CD1c-positive myeloid dendritic cell (primary cell): ENCODE measurements at regions not wholly inside any gene's neighbourhood (a gene's known extent, or its start where the extent isn't known, plus 50 kb on each side); places are given as distances from the start of the nearest gene placed in this dataset.

Source experiments
- DNase-seq: peaks from one replicate; pipeline ENCODE4 v3.0.0-alpha.2; 2016; ENCODE audit errors: extremely low spot score

DNA sequence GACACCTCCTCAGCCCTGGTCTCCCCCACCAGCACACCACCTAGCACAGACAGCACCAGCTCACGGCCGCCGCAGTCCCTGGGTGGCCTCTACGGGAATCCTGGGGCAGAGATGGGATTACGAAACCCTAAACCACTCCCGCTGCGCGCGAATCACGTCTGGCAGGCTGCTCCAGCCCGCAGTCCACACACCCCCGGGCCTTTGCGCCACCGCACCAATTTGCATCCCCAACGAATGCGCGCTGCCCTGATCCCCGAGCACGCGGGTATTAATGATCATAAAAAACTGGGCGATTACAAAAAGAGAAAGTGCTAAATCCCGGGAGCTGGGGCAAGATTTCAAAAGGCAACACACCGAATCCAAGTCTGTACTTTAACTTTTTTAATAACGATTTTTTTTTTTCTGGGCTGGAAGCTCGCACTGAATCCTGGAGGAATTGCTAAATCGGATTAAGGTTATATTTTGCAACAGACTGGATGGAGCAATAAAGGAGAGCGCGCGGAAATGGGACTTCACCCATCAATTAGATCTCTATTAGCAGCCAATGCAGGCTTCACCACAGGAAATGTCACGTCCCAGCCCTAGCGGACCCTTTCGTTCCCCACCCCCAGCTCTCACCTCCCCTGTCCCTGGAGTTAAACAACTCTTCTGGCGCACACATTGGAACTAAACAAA is 69.8 kb upstream of the TMEM33 start:
- DNase-seq: no peak

DNA sequence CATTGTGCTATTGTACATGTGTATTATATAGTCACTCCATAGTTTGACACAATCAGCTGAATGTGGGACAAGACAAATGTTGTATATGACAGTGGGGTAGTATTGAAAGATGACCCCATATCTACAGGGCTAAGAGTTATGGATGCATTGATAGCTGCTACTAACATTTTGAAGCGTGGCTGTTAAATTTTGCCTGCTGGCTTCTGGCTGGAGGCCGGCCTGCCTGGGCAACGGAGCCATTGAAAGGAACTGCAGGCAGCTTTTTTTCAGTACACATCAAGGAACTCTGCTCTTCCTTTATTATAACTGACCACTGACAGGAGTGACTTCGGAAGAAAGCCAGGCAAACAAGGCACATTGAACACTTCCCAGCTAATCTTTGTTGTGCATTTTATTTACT is 76.1 kb upstream of the TMEM33 start:
- DNase-seq: no peak

DNA sequence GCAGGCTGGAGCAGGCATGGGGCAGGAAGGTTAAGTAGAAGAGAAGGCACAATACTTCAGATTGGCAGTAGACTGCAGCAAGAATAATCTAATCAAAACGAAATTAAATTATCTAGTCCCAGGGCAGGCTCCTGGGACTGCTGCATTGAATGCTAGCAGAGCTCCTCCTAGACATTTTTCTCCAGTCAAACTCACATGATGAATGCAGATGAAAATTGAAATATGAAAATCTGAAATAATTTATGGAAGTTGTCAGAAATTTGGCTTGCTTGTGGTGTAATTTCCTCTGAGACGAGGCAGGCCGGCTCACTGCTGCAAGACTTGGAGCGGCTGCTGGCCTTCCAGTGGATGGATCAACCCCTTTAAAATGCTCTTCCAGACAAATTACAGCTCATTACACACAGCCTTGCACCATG is 78.0 kb upstream of the TMEM33 start:
- no peak for DNase-seq

DNA sequence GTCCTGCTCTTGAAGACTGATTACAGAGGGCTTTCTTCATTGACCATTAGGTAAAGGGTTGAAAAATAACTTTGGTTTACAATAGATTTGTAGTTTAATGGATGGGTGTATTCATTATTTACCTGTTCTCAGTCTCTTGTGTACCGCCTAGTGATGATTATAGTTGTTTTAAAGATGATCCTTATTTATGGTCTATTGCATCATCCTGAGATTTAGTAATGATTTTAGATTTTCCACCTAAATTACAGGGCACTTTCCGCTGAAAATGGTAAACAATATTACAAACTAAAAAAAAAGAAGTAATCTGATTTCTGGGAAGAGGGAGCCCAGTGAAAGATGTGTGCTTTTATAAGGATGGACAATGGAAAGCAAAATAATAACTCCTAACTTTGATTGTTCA is 78.4 kb upstream of the TMEM33 start:
- no peak for DNase-seq

DNA sequence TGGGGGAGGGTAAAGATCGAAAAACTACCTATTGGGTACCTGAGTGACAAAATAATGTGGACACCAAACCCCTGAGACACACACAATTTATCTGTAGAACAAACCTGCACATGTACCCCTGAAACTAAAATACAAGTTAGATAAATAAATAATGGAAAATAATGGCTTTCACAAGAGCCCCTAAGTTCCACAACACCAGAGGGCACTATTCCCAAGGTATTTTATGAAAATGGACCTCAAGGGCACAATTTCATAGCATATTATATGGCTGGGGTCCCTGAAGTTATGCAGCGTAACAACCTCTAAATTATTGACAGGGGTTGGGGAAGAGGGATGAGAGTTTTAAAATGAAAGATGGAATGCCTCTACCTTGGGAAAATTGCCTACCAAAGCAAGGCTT is 81.3 kb upstream of the TMEM33 start:
- DNase-seq: no peak

DNA sequence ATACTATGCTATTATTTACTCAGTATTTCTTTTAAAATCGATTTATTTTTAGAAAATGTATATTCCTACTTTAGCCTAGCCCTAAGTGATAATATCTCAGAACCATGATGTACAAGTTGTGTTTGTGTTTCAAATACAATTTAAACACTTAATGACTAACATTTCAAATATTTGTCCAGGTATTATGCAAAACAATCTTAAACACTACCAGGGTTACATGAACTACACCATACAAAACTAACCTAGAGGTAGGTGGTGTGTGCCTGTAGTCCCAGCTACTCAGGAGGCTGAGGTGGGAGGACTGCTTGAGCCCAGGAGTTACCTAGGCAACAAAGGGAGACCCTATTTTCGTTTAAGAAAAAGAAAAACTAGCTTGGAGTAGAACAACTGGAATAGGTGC is 83.0 kb upstream of the TMEM33 start:
- no peak for DNase-seq

DNA sequence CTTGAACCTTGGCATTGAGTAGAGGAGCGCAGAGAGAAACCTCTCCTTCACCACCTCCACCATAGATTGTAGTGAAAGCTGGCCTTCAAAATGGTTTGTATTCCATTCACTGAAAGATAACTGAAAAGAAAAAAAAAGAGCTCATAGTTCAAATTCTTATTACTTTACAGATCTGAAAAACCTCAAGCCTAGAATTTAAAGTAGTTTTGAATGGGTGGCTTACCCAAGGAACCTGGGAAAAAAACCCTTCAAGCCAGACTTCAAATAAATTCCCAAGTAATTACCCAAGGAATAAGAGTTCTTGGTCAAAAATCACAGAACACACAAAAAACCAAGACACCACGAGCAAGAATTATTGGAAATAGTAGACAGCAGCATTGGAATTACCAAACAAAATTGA is 83.6 kb upstream of the TMEM33 start:
- DNase-seq: no peak

DNA sequence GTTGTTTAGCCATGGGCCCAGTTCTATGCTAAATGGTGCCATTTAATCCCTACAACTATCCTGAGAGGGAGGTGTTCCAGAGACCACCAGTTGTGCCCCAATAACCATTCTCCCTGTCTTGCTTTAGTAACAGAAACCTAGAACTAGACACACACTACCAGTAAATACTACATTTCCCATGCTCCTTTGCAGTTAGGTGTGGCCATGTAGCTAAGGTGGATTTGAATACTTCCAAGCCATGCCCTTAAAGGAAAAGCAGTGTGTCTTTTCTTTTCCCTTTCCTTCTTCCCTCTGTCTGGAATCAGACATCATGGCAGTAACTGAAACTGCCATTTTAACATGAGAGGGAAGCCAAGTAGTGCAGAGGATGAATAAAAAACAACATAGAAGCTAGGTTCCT is 90.9 kb upstream of the TMEM33 start:
- no peak for DNase-seq

DNA sequence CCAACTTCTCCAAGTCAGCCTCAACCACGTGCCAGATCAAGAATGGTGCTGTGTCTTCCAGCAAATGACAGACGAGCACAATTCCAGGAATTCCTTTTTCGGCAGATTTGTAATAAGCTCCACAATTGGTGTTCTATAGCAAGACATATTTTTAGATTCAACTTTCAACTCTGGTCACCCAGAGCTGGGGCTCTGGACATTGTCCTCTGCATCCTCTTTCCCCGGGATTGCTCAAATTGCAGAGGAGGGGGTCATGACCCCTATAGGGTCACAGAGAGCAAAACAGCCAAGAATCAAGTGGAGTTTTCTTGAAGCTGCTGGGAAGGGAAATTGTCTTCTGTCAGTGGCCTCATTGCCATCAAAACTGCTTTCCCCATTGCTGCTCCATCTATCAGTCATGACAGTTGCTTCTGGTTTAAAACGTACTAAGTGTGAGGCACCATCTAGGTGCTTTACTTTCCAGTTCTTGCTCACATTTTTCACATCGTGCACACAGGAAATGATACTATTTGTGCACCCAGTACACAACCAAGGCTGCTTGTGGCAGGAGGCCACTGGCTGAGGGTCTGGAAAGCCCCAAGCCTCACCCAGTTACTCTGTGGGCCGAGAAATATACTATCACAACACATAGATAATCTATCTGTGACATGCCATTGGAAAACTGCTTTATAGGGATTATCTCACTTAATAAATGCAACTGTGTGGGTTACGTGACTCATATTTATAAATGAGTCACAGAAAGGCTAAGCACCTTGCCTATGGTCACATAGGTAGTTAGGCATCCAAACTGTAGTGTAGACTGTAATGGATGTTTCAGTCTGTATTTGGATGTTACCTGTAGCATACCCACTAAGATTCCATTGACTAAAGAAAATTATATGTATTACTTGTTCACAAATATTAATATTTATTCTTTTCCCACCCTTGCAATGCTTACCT is 91.7 kb upstream of the PHOX2B start:
- no peak for DNase-seq

DNA sequence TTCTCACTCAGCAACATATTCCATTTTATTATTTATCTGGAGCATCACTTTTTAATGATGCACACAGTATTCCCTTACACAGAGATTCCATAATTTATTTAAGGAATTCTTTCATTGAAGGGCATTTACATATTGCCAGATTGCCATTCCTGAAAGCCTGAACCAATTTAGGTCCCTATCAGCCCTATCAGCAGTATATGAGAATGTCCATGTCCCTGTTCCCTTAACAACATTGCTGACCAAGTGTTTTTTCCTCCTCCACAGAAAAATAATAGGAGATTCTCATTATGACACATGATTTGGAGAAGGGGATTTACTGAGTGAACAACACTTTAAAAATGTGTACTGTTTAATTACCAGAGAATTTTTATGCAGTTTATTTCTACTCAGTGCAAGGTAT is 90.1 kb upstream of the PHOX2B start:
- DNase-seq: no peak

DNA sequence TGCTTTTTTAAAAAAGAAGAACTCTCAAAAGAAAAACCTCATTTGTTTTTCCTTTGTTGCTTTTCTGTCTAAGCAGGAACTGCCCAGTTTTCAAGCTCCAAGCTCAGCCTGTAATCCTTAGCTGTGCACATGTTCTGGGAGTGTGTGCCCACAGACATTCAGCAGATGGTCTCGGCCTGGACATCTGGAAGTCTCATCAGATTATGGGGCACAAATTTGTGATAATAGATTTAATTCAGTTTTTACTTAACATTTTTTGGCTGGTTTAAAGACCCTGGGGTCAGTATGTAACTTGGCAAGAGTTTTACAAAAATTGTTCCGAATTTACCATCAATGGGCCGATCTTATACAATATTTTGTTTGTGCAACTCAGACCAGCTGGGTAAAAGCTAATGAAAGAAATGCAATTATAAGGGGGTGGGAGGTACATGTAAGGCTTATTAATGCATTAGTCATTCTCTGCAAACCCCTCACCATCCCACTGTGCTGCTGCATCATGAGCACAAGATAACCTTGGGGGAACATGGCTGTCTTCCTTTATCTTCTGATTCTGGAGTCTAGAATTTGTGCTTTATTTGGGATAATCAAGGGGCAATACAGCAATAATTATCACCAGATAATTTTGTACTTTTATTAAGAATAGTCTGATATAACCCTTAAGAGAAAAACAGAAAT is 86.9 kb upstream of the PHOX2B start:
- no peak for DNase-seq

DNA sequence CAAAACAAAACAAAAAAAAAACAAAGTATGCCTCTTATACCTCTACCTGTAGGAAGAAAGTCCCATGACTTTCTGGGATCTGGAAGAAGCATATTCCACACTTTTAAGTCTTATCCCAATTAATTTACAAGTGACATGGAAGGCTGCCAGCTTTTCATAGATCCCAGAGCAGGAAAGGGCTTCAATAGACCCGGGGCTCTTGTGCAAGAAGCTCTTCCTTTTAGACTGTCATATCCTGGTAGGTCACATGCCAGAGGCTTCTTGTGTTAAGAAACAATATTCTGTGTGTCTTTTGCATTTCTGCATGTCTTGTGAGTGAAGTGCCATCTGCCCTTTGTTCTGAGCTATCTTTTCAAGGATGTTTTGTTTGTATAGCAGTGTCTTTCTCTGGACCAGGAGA is 84.4 kb upstream of the PHOX2B start:
- DNase-seq: no peak

DNA sequence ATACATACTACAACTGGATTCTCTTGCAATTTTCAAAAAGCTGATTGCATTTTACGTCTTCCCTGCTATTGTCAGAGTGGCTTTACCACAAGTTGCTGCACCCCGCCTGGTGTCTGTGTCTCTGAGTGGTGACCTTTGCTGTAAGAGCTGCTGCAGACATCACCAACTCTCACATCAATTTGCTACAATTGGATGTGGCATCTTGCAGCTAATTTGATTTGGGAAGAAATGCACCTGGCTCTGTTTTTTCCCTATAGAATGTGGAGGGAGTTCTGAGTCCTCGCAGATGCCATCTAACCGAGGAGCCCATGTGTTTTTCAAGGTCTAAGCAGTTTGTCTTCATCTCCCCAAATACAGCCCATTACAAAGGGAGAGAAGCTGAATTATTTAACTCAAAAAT is 73.8 kb upstream of the PHOX2B start:
- DNase-seq: no peak

DNA sequence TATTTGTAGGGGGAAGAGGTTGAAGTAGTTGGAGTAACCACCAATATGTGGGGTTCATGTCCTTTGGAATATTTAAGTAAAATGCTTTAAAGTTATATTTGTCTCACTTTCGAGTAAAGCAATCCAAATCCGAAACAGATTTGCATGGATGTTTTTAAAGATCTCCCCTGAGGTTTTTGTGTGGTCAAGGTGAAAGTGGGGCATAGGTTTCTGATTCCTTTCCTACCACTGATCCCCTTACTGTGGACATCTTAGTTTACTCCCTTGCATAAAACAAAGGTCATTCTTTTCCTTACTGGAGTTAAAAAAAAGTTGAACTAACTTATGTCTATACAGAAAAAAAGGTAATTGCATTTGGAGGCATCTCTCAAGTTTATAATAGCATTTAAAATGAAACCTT is 71.9 kb upstream of the PHOX2B start:
- no peak for DNase-seq

DNA sequence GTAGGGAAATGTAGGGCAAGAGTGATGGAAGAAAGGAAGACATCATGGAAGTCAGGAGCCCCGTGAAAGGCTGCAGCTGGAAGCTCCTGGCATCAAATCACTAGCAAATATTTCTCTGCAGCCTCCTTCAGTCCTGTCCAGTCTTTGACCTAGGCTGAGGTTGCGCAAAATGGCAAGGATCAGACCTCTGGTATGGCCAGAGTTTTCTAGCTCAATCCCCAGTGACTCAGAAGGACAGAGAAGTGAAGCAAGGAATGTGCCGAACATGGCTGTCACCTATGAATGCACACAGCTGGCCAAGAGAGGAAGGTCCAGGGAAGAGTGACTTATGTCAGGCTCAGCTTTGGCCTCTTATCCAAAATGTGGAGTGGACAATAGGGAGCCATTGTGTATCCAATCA is 71.1 kb upstream of the PHOX2B start:
- no peak for DNase-seq

DNA sequence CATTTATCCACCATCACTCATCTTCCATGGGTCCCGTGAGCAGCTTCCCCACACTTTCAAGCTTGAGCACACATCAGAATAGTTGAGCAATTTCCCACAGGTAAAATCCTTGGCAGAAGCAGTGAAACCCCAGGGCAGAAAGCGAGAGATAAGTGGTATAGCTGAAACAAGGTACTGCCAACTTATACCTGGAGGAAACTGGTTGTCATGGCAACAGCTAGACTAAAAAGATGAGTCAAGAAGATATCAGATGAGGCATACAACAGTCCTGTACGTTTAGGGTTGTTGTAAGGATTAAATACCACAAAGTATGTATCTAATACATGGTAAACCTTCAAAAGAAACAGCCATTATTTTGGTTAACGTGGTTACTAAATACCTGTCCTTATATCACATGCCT is 66.9 kb upstream of the PHOX2B start:
- DNase-seq: no peak

DNA sequence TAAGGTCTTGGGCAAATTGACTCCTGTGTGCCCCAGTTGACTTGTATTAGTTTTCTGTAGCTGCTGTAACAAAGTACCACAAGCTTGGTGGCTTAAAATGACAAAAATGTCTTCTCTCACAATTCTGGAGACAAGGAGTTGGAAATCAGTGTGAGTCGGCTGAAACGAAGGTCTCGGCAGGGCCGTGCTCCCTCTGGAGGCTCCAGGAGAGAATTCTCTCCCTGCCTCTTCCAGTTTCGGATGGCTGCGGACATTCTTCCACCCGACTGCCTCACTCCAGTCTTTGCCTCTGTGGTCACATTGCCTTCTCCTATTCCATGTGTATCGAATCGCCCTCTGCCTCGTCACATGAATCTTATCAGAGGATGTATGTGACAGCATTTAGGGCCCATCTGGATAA is 66.0 kb upstream of the PHOX2B start:
- DNase-seq: no peak

DNA sequence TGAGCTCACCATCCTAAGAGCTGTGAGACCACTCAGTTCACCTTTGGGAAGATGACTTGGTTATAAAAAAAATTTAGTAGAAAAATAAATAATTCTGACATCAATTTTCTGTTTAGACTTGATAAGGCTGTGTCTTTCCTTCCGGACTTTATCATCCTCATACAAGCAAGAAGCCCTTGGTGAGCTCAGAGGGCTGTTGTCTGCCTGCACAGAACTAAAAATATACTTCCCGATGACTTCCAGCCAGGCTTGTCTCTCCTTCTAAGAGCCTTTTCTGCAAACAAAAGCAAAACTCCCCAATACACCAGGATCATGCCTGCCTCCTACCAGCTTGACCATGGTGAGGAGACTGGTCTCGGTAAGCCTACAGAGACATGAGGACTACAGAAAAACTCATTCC is 58.3 kb upstream of the PHOX2B start:
- no peak for DNase-seq

DNA sequence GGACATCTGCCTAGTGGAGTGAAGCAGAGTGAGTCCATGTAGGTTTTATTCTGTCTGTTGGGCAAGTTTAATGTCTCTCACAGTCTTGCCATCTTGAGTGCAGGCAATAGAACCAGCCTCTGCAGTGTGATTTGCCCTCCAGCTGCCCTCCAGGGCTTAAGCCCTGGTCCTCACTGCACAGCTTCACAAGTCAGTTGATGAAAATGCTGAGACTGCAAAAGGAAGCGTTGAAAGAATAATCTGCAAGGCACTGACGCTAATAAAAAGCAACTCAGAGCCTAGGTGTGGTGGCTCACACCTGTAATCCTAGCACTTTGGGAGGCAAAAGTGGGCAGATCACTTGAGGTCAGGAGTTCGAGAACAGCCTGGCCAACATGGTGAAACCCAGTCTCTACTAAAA is 54.1 kb upstream of the PHOX2B start:
- DNase-seq: no peak

DNA sequence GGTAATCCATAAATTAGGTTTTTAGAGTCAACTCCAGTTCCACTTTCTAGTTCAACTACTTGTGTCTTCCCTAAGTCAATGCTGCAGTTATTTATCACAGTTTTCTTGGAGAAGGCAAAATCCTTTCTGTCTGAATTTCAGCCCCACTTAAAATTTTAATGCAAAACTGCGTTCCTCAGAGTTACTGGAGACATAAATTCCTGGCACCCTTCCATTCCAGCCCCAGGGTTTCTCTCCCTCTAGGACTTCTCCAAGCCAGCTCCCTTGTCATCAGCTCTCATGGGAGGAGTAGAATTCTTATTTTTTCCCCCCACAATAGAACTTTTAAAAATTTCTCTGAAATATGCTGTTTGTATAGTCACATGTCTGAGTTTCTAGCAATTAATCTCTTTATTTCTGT is 50.6 kb upstream of the PHOX2B start:
- DNase-seq: no peak
